CD4-positive, alpha-beta memory T cell (primary cell): ENCODE measurements at regions not wholly inside any gene's neighbourhood (a gene's known extent, or its start where the extent isn't known, plus 50 kb on each side); places are given as distances from the start of the nearest gene placed in this dataset.

ENCODE experiments used
- CTCF ChIA-PET: fragments of 350-600 bp; sonication (Branson Sonifier 250); formaldehyde crosslinking; loops from one replicate; lab custom pipeline; 2021; ENCODE audit warnings: inconsistent platforms; ENCODE audit not compliant: partially characterized antibody; lab: Charles Lee
- POLR2A ChIA-PET: fragments of 350-600 bp; sonication (Branson Sonifier 250); formaldehyde crosslinking; loops from one replicate; lab custom pipeline; 2021; ENCODE audit not compliant: partially characterized antibody; lab: Charles Lee
- DNase-seq, 5 donors: peaks; one replicate each; pipeline versions ENCODE4 v3.0.0 to v3.0.0-alpha.2; 2020 to 2022; ENCODE audit warnings: mixed read lengths in 1 of 5
- H3K27ac ChIP-seq: one replicate; pipeline ENCODE4 v1.7.0; 2013; ENCODE audit warnings: low read depth, low read length
- H3K27me3 ChIP-seq: 2 replicates; pipeline ENCODE4 v1.7.0; 2013; ENCODE audit warnings: mild to moderate bottlenecking, low read length, moderate library complexity; ENCODE audit not compliant: insufficient read depth
- H3K36me3 ChIP-seq: 2 replicates; pipeline ENCODE4 v1.7.0; 2013; ENCODE audit warnings: mild to moderate bottlenecking, low read length, moderate library complexity; ENCODE audit not compliant: insufficient read depth
- H3K4me1 ChIP-seq: 2 replicates; pipeline ENCODE4 v1.7.0; 2013; ENCODE audit warnings: mild to moderate bottlenecking, low read length, moderate library complexity; ENCODE audit not compliant: insufficient read depth
- H3K4me3 ChIP-seq, 2 donors: one replicate each; pipeline ENCODE4 v1.7.0; 2013; ENCODE audit warnings: low read length in 2 of 2, mild to moderate bottlenecking in 1 of 2
- H3K9me3 ChIP-seq, 2 donors: one replicate each; pipeline ENCODE4 v1.7.0; 2013; ENCODE audit warnings: low read length in 2 of 2, control low read depth in 1 of 2; ENCODE audit not compliant: control insufficient read depth in 1 of 2
- H3K27ac Mint-ChIP-seq, 7 donors: one replicate each; pipeline ENCODE4 v1.8.0; 2020 to 2021; ENCODE audit warnings: mixed read lengths in 7 of 7, mild to moderate bottlenecking in 6 of 7, inconsistent platforms in 3 of 7, moderate library complexity in 3 of 7
- H3K27me3 Mint-ChIP-seq, 2 donors: one replicate each; pipeline ENCODE4 v1.8.0; 2020 to 2021; ENCODE audit warnings: mixed read lengths in 2 of 2
- H3K36me3 Mint-ChIP-seq, 2 donors: one replicate each; pipeline ENCODE4 v1.8.0; 2020 to 2021; ENCODE audit warnings: mixed read lengths in 2 of 2, inconsistent platforms in 1 of 2, mild to moderate bottlenecking in 1 of 2
- H3K4me1 Mint-ChIP-seq, 4 donors: one replicate each; pipeline ENCODE4 v1.8.0; 2020 to 2021; ENCODE audit warnings: mixed read lengths in 4 of 4, mild to moderate bottlenecking in 1 of 4
- H3K4me3 Mint-ChIP-seq, 8 donors: one replicate each; pipeline ENCODE4 v1.8.0; 2020 to 2021; ENCODE audit warnings: mixed read lengths in 8 of 8, mild to moderate bottlenecking in 7 of 8, moderate library complexity in 6 of 8, inconsistent platforms in 3 of 8
- H3K9me3 Mint-ChIP-seq, 8 donors: one replicate each; pipeline ENCODE4 v1.8.0; 2020 to 2021; ENCODE audit warnings: mixed read lengths in 8 of 8, mild to moderate bottlenecking in 5 of 8, inconsistent platforms in 3 of 8, moderate library complexity in 1 of 8
- intact Hi-C: fragments of 100-400 bp; cut with micrococcal nuclease; formaldehyde crosslinking; loops from one replicate; pipeline ENCODE4 v1.15.1; 2023

DNA sequence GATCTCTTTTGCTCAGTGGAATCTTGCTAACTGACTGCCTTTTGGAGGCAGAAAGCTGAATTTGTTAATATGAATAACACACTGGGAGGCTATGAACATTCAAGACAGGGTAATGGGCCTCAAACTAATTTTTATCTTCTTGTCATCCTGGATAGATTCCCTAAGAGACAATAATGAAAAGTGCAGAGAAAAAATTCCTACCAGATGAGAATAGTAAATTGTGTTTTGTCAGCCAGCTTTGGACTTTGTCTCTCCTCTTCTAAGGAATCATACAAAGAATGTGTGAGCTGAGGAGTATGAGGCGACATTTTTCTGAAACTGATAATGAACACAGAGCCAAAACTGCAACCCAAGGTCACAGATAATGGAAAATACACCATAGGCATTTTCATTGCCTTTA lies 649.3 kb downstream of the IQCM start:
- intact Hi-C loops, result no loop called here
- no peak overlapping the region for H3K27ac Mint-ChIP-seq

GRCh38 chr4:149164282-149164681 lies 651.4 kb downstream of the IQCM start:
- no peak for DNase-seq
- H3K36me3 ChIP-seq, result no peaks in the 10 kb centered on the region
- no peak overlapping the region for H3K4me3 ChIP-seq
- Mint-ChIP-seq H3K27ac (no peak overlapping the region), H3K27me3 (peaks cover 1 to 2% of the 10 kb centered on the region in 2 donors), H3K4me3 (no peak overlapping the region), H3K4me1 (no peaks in the 10 kb centered on the region), H3K9me3 (no peaks in the 10 kb centered on the region), H3K36me3 (no peaks in the 10 kb centered on the region)
- CTCF ChIA-PET, result no interaction called here
- no peaks in the 10 kb centered on the region for H3K27me3 ChIP-seq
- H3K27ac ChIP-seq, result no peak overlapping the region
- intact Hi-C loops, result no loop called here
- H3K4me1 ChIP-seq, result no peaks in the 10 kb centered on the region
- POLR2A ChIA-PET, result no interaction called here
- no peaks in the 10 kb centered on the region for H3K9me3 ChIP-seq

More for the DNA sequence above, 649.3 kb downstream of the IQCM start:
- Mint-ChIP-seq H3K4me3 (no peak overlapping the region), H3K4me1 (no peaks in the 10 kb centered on the region), H3K27me3 (peaks cover 2 to 4% of the 10 kb centered on the region in 2 donors), H3K9me3 (no peaks in the 10 kb centered on the region), H3K36me3 (no peaks in the 10 kb centered on the region)
- Histone ChIP-seq H3K27ac (no peak overlapping the region), H3K27me3 (no peaks in the 10 kb centered on the region), H3K4me1 (no peaks in the 10 kb centered on the region), H3K9me3 (no peaks in the 10 kb centered on the region), H3K4me3 (no peak overlapping the region), H3K36me3 (no peaks in the 10 kb centered on the region)
- ChIA-PET POLR2A (no interaction called here), CTCF (no interaction called here)
- DNase-seq, result no peak

DNA sequence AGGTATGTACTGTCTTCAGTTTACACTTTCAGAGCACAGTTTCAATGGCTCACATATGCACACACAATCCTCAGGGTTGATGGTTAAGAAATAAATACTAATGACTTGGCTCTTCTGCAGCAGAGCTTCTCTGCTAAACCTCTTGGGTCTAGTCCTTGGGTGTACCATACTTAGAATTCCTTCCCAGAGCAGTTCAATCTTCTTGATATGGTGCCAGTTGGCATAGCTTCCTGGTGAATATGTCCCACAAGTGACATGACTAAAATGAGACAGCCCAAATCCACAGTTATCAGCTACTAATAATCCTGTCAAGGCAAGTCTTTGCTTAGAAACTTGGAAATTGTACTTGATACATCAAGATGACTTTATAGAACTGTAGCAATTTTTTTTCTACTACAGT lies 654.4 kb downstream of the IQCM start:
- Mint-ChIP-seq H3K9me3 (peaks cover 0 to 3% (median 0%) of the 10 kb centered on the region in 8 donors), H3K36me3 (no peaks in the 10 kb centered on the region), H3K27me3 (peaks cover 0 to 3% of the 10 kb centered on the region in 2 donors), H3K4me3 (no peak overlapping the region), H3K4me1 (no peaks in the 10 kb centered on the region), H3K27ac (no peak overlapping the region)
- H3K9me3 ChIP-seq, result no peaks in the 10 kb centered on the region
- no peak overlapping the region for H3K4me3 ChIP-seq
- no peaks in the 10 kb centered on the region for H3K36me3 ChIP-seq
- H3K27ac ChIP-seq, result no peak overlapping the region
- CTCF ChIA-PET, result no interaction called here
- DNase-seq, result no peak
- H3K4me1 ChIP-seq, result no peaks in the 10 kb centered on the region
- no peaks in the 10 kb centered on the region for H3K27me3 ChIP-seq
- intact Hi-C loops, result no loop called here
- POLR2A ChIA-PET, result no interaction called here

GRCh38 chr4:149160370-149160769 lies 655.3 kb downstream of the IQCM start:
- intact Hi-C loops, result no loop called here
- Mint-ChIP-seq H3K9me3 (peaks cover 0 to 3% (median 0%) of the 10 kb centered on the region in 8 donors), H3K36me3 (no peaks in the 10 kb centered on the region), H3K27ac (no peak overlapping the region), H3K27me3 (peaks cover 0 to 3% of the 10 kb centered on the region in 2 donors), H3K4me3 (no peak overlapping the region), H3K4me1 (no peaks in the 10 kb centered on the region)
- H3K4me3 ChIP-seq, result no peak overlapping the region
- POLR2A ChIA-PET, result no interaction called here
- H3K9me3 ChIP-seq, result no peaks in the 10 kb centered on the region
- CTCF ChIA-PET, result no interaction called here
- DNase-seq, result no peak
- H3K27me3 ChIP-seq, result no peaks in the 10 kb centered on the region
- H3K27ac ChIP-seq, result no peak overlapping the region
- no peaks in the 10 kb centered on the region for H3K36me3 ChIP-seq
- H3K4me1 ChIP-seq, result no peaks in the 10 kb centered on the region

GRCh38 chr4:149158817-149159216 lies 656.8 kb downstream of the IQCM start:
- Mint-ChIP-seq H3K4me3 (no peak overlapping the region), H3K36me3 (no peaks in the 10 kb centered on the region), H3K9me3 (peaks cover 0 to 3% (median 0%) of the 10 kb centered on the region in 8 donors), H3K27me3 (peaks cover 0 to 2% of the 10 kb centered on the region in 2 donors), H3K4me1 (no peaks in the 10 kb centered on the region), H3K27ac (no peak overlapping the region)
- Histone ChIP-seq H3K9me3 (no peaks in the 10 kb centered on the region), H3K27me3 (no peaks in the 10 kb centered on the region), H3K36me3 (no peaks in the 10 kb centered on the region), H3K4me3 (no peak overlapping the region), H3K4me1 (no peaks in the 10 kb centered on the region), H3K27ac (no peak overlapping the region)
- CTCF ChIA-PET, result no interaction called here
- intact Hi-C loops, result no loop called here
- DNase-seq, result no peak
- POLR2A ChIA-PET, result no interaction called here

- H3K36me3 Mint-ChIP-seq, result no peaks in the 10 kb centered on the region
- H3K4me1 Mint-ChIP-seq, result no peaks in the 10 kb centered on the region
- no peak overlapping the region for H3K4me3 Mint-ChIP-seq
- Histone ChIP-seq H3K27ac (no peak overlapping the region), H3K27me3 (no peaks in the 10 kb centered on the region), H3K4me3 (no peak overlapping the region), H3K36me3 (no peaks in the 10 kb centered on the region), H3K9me3 (no peaks in the 10 kb centered on the region), H3K4me1 (no peaks in the 10 kb centered on the region)
- intact Hi-C loops, result no loop called here
- peaks cover 3 to 4% of the 10 kb centered on the region in 2 donors for H3K27me3 Mint-ChIP-seq
- CTCF ChIA-PET, result no interaction called here
- H3K27ac Mint-ChIP-seq, result no peak overlapping the region
- peaks cover 0 to 3% (median under 1%) of the 10 kb centered on the region in 8 donors for H3K9me3 Mint-ChIP-seq
- no peak for DNase-seq
- POLR2A ChIA-PET, result no interaction called here
These were observed 669.8 kb downstream of the IQCM start for GRCh38 chr4:149145803-149146202.

- Histone ChIP-seq H3K9me3 (no peaks in the 10 kb centered on the region), H3K27ac (no peak overlapping the region), H3K36me3 (no peaks in the 10 kb centered on the region), H3K27me3 (no peaks in the 10 kb centered on the region), H3K4me1 (no peaks in the 10 kb centered on the region), H3K4me3 (no peak overlapping the region)
- ChIA-PET POLR2A (no interaction called here), CTCF (no interaction called here)
- no peak overlapping the region for H3K4me3 Mint-ChIP-seq
- H3K36me3 Mint-ChIP-seq, result no peaks in the 10 kb centered on the region
- no peak for DNase-seq
- H3K27ac Mint-ChIP-seq, result peak overlapping the region in 1 of 7 donors; percentile 17
- peaks cover 3 to 4% of the 10 kb centered on the region in 2 donors for H3K27me3 Mint-ChIP-seq
- intact Hi-C loops, result no loop called here
- peaks cover 0 to 3% (median under 1%) of the 10 kb centered on the region in 4 donors for H3K4me1 Mint-ChIP-seq
- H3K9me3 Mint-ChIP-seq, result peaks cover 0 to 3% (median 0%) of the 10 kb centered on the region in 8 donors
These were observed 671.6 kb downstream of the IQCM start for GRCh38 chr4:149144060-149144459.

GRCh38 chr4:149141391-149141790 lies 674.3 kb downstream of the IQCM start:
- no peak for DNase-seq
- Mint-ChIP-seq H3K9me3 (peaks cover 0 to 3% (median 0%) of the 10 kb centered on the region in 8 donors), H3K36me3 (no peaks in the 10 kb centered on the region), H3K4me3 (no peak overlapping the region), H3K27ac (no peak overlapping the region), H3K4me1 (peaks cover 0 to 3% (median under 1%) of the 10 kb centered on the region in 4 donors), H3K27me3 (peaks cover 3% of the 10 kb centered on the region in 2 donors)
- intact Hi-C loops, result no loop called here
- H3K27me3 ChIP-seq, result no peaks in the 10 kb centered on the region
- CTCF ChIA-PET, result no interaction called here
- H3K36me3 ChIP-seq, result no peaks in the 10 kb centered on the region
- no peak overlapping the region for H3K27ac ChIP-seq
- no peak overlapping the region for H3K4me3 ChIP-seq
- H3K9me3 ChIP-seq, result no peaks in the 10 kb centered on the region
- POLR2A ChIA-PET, result no interaction called here
- no peaks in the 10 kb centered on the region for H3K4me1 ChIP-seq
